ENCODE measurements at regions not wholly inside any gene's neighbourhood (a gene's known extent, or its start where the extent isn't known, plus 50 kb on each side); places are given as distances from the start of the nearest gene placed in this dataset.

- H3K4me3 ChIP-seq (ENCODE audit: low read depth, low read length), result no peak overlapping the region
Observed at GRCh38 chr2:129605646-129606045, 373.8 kb upstream of the RAB6C start.

DNA sequence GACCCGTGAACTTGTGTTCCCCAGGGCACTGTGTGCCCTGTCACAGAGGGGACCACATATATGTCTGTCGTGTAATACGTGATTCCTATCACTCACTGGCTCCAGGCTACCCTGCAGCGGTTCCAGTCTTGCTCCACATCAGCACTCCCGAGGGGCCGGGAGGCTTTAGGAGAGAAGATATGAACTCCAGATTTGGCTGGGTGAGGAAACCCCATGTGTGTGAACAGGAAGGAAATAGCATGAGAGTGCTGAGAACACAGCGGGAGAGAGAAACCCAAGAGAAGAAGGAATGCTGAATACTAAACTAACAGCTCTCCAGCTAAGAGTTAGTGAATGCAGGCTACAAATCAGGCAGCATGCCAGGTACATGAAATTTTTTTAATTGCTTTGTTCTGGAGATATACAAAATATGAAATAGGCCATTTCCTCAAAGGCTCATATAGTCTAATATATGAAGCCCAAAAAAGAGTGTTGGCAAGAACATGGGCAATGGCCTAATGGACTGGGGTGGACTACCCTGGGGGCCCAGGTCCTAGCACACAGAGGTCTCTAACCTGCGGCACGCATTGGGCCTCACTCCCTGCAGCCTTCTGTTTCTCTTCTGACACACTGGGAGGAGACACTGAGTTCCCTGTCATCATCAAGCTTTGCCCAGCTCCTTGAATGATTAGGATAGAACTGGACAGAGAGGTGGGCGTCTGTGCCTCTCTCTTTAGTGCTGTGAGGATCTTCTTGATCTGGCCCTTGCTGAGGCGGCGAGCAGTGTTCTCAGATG lies 372.8 kb upstream of the RAB6C start:
- no peak overlapping the region for H3K4me3 ChIP-seq (ENCODE audit: low read depth, low read length)

- H3K4me3 ChIP-seq (ENCODE audit: low read depth, low read length), result no peak overlapping the region
Observed at GRCh38 chr2:129609224-129609623, 370.2 kb upstream of the RAB6C start.

DNA sequence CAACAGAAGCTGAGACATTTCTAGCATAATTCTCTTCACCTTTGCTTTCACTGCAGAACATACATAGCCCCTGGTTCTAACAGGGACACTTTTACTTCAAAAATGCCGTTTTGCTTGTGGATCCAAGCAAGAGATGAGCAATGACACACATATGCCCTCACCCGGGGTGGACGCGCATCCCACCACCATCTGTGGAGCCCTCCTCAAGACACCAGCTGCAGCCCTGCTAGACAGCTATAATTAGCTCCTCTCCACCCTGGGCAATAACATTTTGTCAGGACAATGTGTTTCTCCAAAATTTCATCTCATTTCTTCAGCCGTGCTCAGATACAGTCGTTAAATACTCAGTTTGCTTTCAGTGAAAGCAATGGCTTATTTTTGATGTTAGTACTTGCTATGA lies 368.7 kb upstream of the RAB6C start:
- H3K4me3 ChIP-seq (ENCODE audit: low read depth, low read length), result no peak overlapping the region

DNA sequence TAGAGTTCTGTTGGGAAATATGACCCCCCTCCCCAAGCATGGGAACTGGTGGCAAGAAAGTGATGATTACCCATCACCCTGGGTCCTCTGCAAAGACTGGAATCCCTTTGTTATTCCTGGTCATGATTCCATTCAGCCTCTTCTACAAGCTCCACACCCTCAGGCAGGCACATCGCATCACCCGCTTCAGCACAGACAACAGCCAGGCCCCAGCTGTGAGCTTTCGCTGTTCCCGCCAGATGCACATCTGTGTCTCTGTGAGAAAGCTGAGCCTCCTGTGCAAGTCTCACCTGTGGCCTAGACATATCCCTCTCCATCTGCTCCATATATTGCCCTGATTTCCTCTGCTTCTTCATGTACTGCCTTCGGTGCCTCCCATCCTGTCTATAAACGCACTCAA lies 368.0 kb upstream of the RAB6C start:
- H3K4me3 ChIP-seq (ENCODE audit: low read depth, low read length), result no peak overlapping the region

DNA sequence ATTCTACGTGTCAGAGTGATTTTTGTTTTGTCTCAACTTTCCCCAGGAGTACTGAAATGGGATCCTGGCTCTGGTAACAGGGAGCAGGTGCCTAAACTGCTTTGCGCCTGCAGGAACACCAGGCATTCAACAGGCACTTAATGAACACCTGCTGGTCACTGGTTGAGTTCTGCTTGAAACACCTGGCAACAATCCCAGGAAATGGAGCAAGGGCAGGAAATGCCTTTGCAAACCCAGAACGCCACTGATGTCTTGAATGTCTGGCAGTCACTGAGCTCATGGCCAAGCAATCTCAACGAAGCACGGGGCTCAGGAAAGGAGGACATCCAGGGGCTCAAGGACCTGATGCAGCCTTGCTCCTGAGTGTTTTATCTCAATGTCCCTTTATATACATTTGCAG lies 360.0 kb upstream of the RAB6C start:
- H3K4me3 ChIP-seq (ENCODE audit: low read depth, low read length), result no peak overlapping the region

DNA sequence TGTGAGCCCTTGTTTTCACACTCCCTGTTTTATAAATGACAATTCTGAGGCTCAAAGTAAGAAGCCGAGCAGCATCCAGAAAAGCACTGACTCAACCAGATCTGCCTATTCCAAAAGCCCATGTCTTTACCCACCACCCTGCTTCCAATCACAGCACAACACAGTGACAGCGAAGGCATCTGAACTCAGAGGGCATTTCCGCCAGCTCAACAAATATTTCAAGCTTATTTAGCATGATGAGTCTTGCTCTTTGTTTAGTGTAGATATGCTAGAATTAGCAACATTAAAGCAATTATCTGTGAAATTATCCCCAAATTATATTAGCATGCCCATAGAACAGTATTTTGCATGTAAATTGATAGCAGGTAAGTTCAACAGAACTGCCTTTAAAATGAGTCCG lies 359.1 kb upstream of the RAB6C start:
- H3K4me3 ChIP-seq (ENCODE audit: low read depth, low read length), result no peak overlapping the region

- H3K4me3 ChIP-seq (ENCODE audit: low read depth, low read length), result no peak overlapping the region
Observed at GRCh38 chr2:129623783-129624182, 355.7 kb upstream of the RAB6C start.

DNA sequence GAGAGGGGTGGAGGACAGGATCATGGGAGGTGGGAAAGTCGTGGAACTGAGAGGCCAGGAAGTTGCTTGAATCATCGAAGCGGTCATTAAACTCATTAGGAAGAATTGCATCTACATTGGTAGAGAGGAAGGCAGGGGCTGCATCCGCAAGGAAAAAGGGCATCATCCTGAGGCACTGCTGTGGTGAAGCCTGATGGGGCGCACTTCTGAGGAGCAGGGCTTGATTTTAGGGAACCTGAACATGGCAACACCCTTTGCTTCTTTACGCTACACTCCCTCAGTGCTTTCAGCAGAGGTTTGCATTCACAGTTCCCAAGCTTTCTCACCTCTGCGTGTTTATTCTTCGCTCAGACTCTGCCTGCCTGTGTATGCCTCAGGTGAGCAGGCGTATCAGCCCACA lies 352.0 kb upstream of the RAB6C start:
- no peak overlapping the region for H3K4me3 ChIP-seq (ENCODE audit: low read depth, low read length)

DNA sequence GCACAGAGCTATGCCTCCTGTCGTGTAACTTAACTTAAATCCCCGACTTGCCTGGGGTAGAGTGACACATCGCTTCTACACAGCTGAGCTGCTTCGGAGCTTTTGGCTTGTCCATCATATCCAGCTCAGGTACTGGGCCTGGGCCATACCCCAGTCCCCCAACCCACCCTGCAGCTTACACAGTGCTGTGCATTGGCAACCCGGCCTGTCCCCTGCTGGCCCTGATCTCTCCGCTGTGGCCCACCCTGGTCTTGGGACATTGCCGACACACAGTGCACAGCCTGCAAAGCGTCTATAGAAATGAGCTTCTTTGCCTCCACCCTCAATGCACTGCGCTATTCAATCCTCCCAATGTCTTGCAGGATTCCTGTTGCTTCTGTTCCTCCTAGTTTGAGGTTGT lies 342.8 kb upstream of the RAB6C start:
- no peak overlapping the region for H3K4me3 ChIP-seq (ENCODE audit: low read depth, low read length)

DNA sequence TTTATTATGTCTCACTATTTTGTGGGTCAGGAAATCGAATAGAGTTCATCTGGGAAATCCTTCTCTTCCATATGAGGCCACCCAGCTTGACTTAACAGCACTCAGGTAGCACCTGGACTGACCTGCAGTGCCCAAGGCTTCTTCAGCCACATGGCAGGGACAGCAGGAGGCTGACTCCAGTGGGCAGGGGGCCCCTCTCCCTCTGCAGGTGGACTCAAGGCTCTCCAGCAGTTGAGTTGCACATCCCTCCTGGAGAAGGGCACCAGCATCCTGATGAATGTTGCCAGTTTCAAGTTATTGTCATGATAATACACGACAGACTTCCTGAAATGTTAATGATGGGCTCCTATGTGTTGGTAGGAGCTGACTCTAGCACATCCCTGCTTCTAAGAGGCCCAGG lies 338.1 kb upstream of the RAB6C start:
- no peak overlapping the region for H3K4me3 ChIP-seq (ENCODE audit: low read depth, low read length)

- H3K4me3 ChIP-seq (ENCODE audit: low read depth, low read length), result no peak overlapping the region
Observed at GRCh38 chr2:129642526-129643043, 336.9 kb upstream of the RAB6C start.

DNA sequence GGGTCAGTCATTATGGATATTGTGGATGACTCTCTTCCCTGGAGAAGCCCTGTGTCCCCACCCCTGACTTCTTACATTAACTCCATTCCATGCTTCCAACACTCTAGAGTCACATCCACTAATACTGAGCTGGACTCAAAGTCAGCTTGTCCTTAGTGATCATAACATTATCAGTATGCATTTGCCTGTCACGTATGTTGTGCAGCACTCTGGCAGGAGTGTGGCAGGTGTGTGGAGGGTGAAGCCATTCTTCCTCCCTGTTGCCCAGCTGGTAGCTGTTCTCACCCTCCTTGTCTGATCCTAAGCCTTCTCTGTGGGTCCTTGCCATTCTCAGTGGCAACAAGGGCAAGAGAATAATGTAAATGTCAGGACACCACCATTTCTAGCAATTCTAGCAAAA lies 334.1 kb upstream of the RAB6C start:
- no peak overlapping the region for H3K4me3 ChIP-seq (ENCODE audit: low read depth, low read length)

- H3K4me3 ChIP-seq (ENCODE audit: low read depth, low read length), result no peak overlapping the region
Observed at GRCh38 chr2:129646107-129646506, 333.4 kb upstream of the RAB6C start.

GRCh38 chr2:129653246-129653645 lies 326.2 kb upstream of the RAB6C start:
- no peak overlapping the region for H3K4me3 ChIP-seq (ENCODE audit: low read depth, low read length)

DNA sequence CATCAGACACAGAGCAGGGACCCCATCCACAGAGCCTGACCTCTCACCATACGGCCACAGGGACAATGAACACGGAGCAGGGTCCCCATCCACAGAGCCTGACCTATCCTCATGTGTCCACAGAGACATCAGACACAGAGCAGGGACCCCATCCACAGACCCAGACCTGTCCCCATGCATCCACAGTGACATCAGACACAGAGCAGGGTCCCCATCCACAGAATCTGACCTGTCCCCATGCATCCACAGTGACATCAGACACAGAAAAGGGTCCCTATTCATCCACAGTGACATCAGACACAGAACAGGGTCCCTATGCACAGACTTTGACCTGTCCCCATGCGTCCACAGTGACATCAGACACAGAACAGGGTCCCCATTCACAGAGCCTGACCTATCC lies 325.1 kb upstream of the RAB6C start:
- H3K4me3 ChIP-seq (ENCODE audit: low read depth, low read length), result no peak overlapping the region

DNA sequence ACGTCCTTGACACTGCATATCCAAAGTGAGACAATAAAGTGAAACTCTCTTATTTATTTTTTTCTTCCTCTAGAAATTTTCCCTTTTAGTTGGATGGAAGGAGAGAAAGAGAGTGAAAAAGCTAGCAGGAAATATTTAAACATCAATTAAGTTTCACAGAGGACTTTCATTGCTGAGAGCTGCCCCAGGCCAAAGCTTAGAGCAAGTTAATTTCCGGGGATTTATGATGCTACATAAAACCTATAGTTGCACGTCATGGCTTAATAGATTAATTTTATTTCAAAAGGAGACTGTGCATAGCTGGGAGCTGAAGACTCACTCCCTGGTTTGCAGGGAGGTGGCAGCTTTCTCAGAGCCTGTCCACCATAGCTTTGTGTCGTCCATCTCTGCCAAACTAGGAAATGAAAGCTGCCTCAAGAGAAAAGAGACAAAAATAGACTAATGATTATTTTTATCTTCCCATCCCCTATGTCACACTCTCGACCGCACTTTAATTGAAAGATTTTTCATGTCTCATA lies 323.3 kb upstream of the RAB6C start:
- no peak overlapping the region for H3K4me3 ChIP-seq (ENCODE audit: low read depth, low read length)

- no peak overlapping the region for H3K4me3 ChIP-seq (ENCODE audit: low read depth, low read length)
Observed at GRCh38 chr2:129658430-129658829, 321.0 kb upstream of the RAB6C start.

GRCh38 chr2:129661935-129662334 lies 317.5 kb upstream of the RAB6C start:
- no peak overlapping the region for H3K4me3 ChIP-seq (ENCODE audit: low read depth, low read length)

DNA sequence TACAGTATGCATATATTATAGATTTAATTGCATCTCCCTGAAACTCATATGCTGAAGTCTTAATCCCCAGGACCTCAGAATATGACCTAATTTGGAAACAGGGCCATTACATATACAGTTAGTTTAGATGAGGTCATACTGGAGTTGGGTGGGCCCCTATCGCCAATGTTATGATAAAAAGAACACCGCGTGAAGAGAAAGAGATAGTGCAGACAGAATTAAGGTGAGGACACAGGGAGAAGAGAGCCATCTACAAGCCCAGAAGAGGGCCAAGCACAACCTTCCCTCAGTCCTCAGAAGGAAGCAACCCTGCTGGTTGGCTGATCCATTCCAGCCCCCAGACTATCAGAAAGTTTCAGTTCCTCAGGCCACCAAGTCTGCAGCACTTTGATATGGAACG lies 311.9 kb upstream of the RAB6C start:
- H3K4me3 ChIP-seq (ENCODE audit: low read depth, low read length), result no peak overlapping the region

DNA sequence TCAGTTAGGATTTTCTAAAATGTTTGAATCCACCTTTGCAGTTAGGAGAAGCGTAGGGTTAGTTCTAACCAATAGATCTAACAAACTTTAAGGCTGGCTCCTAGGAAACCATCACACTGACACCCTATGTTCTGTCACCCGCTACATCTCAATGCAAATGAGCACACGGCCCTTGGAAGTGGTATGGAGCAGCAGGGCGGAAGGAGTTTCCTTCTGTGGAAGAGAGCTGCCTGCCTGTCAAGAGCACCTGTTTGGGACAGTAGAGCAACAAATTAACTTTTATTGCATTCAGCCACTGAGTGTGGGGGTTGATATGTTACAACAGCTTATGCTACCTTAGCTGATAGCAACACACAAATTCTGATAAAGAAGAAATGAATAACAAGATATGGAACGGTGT lies 306.9 kb upstream of the RAB6C start:
- H3K4me3 ChIP-seq (ENCODE audit: low read depth, low read length), result no peak overlapping the region

DNA sequence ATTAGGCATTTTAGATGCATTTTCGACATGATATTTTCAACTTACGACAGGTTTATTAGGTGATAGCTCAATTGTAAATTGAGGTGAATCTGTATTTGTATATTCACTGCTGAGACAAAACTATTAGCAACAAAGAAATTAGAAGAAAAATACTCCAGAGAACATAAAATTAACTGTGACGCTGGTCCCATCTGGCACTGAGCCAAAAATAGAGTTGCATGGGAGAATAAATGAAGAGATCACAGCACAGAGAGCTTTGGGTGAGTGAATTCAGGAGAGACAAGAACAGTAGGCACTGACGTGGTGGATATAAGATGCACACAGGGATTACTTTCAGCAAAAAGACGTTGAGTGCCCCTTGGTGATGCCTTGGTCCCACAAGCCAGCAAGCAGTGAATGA lies 306.2 kb upstream of the RAB6C start:
- H3K4me3 ChIP-seq (ENCODE audit: low read depth, low read length), result no peak overlapping the region

All from iPS-11a (cell line).